B cell (primary cell): ENCODE measurements at regions not wholly inside any gene's neighbourhood (a gene's known extent, or its start where the extent isn't known, plus 50 kb on each side); places are given as distances from the start of the nearest gene placed in this dataset.

Experiments used
- CTCF ChIP-seq: fragments of 200-600 bp; IDR thresholded peaks from one replicate; pipeline ENCODE4 v1.8.0; 2022; ENCODE audit warnings: antibody characterized with exemption, mild to moderate bottlenecking
- EZH2 ChIP-seq: IDR thresholded peaks from 2 replicates; pipeline ENCODE4 v1.6.1; 2012; ENCODE audit warnings: borderline replicate concordance, low read depth, mild to moderate bottlenecking, moderate library complexity, low read length; ENCODE audit not compliant: insufficient read depth, poor library complexity, severe bottlenecking

GRCh38 chr1:68624233-68624632, 127.4 kb upstream of the DEPDC1 start:
- TF ChIP-seq CTCF (no peak), EZH2 (no peak)
